SK-N-MC (cell line): ENCODE measurements at regions not wholly inside any gene's neighbourhood (a gene's known extent, or its start where the extent isn't known, plus 50 kb on each side); places are given as distances from the start of the nearest gene placed in this dataset.

Experiments used
- EZH2 ChIP-seq: fragments of 200-600 bp; sonication (generic); IDR thresholded peaks from one replicate; pipeline ENCODE4 v1.6.1; 2017; ENCODE audit warnings: antibody characterized with exemption
- FOXP2 ChIP-seq: optimal IDR thresholded peaks from 2 replicates; pipeline ENCODE3; 2011; ENCODE audit warnings: mild to moderate bottlenecking, moderate library complexity; ENCODE audit not compliant: insufficient read depth; ENCODE audit errors: extremely low read length, control extremely low read depth
- POLR2AphosphoS5 ChIP-seq: IDR thresholded peaks from 2 replicates; pipeline ENCODE4 v1.6.1; 2012; ENCODE audit warnings: mild to moderate bottlenecking, low read depth, low read length, borderline replicate concordance

GRCh38 chr14:30191639-30192279 is 264.1 kb upstream of the PRKD1 start:
- TF ChIP-seq EZH2 (no peak), POLR2AphosphoS5 (no peak), FOXP2 (no peak)
